ENCODE measurements at regions not wholly inside any gene's neighbourhood (a gene's known extent, or its start where the extent isn't known, plus 50 kb on each side); places are given as distances from the start of the nearest gene placed in this dataset.

DNA sequence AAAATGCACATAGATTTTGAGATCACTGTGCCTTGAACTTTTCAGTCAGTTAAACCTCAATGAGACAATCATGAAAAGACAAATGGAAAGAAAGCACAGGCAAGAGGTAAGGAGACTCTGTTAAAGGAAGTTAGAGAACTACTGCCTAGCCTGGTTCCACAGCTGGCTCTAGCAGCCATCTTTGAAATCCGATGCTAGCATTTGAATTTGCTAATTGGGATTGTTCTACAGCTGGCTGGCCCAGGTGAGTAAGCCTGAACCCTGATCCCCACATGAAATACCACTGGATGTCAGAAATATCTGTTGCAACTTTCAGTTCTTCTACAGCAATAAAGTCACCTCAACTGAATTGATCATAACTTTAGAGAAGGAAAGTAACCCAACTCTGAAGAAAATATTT, 315.2 kb upstream of the CHAC2 start:
- TF ChIP-seq KLF16 (tag by site-specific recombination; IDR thresholded peaks at IDR 0.05) = no peak
- no peak for TF ChIP-seq SP2 (tag by site-specific recombination; IDR thresholded peaks at IDR 0.05)
- TF ChIP-seq, protein P1, sequence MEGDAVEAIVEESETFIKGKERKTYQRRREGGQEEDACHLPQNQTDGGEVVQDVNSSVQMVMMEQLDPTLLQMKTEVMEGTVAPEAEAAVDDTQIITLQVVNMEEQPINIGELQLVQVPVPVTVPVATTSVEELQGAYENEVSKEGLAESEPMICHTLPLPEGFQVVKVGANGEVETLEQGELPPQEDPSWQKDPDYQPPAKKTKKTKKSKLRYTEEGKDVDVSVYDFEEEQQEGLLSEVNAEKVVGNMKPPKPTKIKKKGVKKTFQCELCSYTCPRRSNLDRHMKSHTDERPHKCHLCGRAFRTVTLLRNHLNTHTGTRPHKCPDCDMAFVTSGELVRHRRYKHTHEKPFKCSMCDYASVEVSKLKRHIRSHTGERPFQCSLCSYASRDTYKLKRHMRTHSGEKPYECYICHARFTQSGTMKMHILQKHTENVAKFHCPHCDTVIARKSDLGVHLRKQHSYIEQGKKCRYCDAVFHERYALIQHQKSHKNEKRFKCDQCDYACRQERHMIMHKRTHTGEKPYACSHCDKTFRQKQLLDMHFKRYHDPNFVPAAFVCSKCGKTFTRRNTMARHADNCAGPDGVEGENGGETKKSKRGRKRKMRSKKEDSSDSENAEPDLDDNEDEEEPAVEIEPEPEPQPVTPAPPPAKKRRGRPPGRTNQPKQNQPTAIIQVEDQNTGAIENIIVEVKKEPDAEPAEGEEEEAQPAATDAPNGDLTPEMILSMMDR (tag by site-specific recombination; IDR thresholded peaks at IDR 0.05) = no peak
- TF ChIP-seq ZFP37 (tag by site-specific recombination; IDR thresholded peaks at IDR 0.05) = no peak
- TF ChIP-seq ZNF133 (tag by site-specific recombination; IDR thresholded peaks at IDR 0.05) = no peak
- TF ChIP-seq, protein P2, sequence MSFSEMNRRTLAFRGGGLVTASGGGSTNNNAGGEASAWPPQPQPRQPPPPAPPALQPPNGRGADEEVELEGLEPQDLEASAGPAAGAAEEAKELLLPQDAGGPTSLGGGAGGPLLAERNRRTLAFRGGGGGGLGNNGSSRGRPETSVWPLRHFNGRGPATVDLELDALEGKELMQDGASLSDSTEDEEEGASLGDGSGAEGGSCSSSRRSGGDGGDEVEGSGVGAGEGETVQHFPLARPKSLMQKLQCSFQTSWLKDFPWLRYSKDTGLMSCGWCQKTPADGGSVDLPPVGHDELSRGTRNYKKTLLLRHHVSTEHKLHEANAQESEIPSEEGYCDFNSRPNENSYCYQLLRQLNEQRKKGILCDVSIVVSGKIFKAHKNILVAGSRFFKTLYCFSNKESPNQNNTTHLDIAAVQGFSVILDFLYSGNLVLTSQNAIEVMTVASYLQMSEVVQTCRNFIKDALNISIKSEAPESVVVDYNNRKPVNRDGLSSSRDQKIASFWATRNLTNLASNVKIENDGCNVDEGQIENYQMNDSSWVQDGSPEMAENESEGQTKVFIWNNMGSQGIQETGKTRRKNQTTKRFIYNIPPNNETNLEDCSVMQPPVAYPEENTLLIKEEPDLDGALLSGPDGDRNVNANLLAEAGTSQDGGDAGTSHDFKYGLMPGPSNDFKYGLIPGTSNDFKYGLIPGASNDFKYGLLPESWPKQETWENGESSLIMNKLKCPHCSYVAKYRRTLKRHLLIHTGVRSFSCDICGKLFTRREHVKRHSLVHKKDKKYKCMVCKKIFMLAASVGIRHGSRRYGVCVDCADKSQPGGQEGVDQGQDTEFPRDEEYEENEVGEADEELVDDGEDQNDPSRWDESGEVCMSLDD (tag by site-specific recombination; IDR thresholded peaks at IDR 0.05) = no peak
- TF ChIP-seq ZNF146 (tag by site-specific recombination; IDR thresholded peaks at IDR 0.05) = no peak
- TF ChIP-seq REPIN1 (tag by site-specific recombination; IDR thresholded peaks at IDR 0.05; ENCODE audit: low read depth) = no peak
- TF ChIP-seq ZBTB20 (tag by site-specific recombination; IDR thresholded peaks at IDR 0.05) = no peak
